ENCODE measurements at regions not wholly inside any gene's neighbourhood (a gene's known extent, or its start where the extent isn't known, plus 50 kb on each side); places are given as distances from the start of the nearest gene placed in this dataset.
"Not testable (repeated sequence)": the region's sequence is repeated elsewhere in the genome, so short reads cannot be mapped to it uniquely, and the experiment has no call there.

GRCh38 chr6:167403427-167403826, 78.5 kb downstream of the TTLL2 start:
- in situ Hi-C loops (cut with MboI; ENCODE audit: low sequenced_read_pairs): no loop called here
- H3K9me3 ChIP-seq: no peaks in the 10 kb centered on the region
- no peaks in the 10 kb centered on the region for H3K27me3 ChIP-seq (ENCODE audit: low read depth)
- no peak for DNase-seq (ENCODE audit: low spot score in 2 of 2)
- H3K4me1 ChIP-seq: no peaks in the 10 kb centered on the region
- no peaks in the 10 kb centered on the region for H3K36me3 ChIP-seq (replicated peaks)
- H3K4me3 ChIP-seq: no peak overlapping the region

- H3K36me3 ChIP-seq (replicated peaks): no peaks in the 10 kb centered on the region
- no peaks in the 10 kb centered on the region for H3K9me3 ChIP-seq
- DNase-seq (ENCODE audit: low spot score in 2 of 2): no peak
- in situ Hi-C loops (cut with MboI; ENCODE audit: low sequenced_read_pairs): no loop called here
- H3K4me1 ChIP-seq: no peaks in the 10 kb centered on the region
- H3K27me3 ChIP-seq (ENCODE audit: low read depth): no peaks in the 10 kb centered on the region
- H3K4me3 ChIP-seq: no peak overlapping the region
Observed at GRCh38 chr6:167404385-167405049, 79.6 kb downstream of the TTLL2 start.

- in situ Hi-C loops (cut with MboI; ENCODE audit: low sequenced_read_pairs): no loop called here
Observed at GRCh38 chr6:167405778-167406532, 81.1 kb downstream of the TTLL2 start.

DNA sequence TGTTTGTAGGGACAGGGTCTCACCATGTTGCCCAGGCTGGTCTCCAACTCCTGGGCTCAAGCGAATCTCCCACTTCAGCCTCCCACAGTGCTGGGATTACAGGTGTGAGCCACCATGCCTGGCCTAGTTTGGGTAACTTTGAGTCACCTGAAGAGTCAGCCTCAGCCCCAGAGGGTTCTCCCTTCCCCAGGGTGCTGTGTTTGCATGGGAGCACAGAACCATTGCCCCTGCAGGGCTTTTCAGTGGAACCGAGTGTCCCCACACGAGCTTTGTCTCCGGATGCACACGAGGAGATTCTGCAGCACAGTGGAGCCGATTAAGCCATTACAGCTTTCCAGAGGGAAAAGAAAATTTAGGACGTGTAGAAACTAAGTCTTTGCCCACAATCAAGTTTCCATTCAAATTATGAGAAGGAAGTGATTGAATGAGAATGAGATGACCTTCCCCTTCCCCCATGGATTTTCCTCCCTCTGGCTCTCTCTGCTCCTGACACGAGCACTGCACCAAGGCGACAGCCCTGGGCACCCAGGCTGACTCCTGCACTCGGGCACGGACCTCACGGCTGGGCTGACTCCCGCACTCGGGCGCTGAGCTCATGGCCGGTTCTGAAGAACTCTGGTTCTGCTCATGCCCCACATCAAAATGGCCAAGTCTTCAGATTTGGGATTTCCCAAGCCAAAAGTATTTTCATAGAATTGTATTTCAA, 81.8 kb downstream of the TTLL2 start:
- H3K36me3 ChIP-seq (replicated peaks): not testable (repeated sequence)

More at GRCh38 chr6:167405778-167406532, 81.1 kb downstream of the TTLL2 start:
- H3K36me3 ChIP-seq (replicated peaks): no peaks in the 10 kb centered on the region
- H3K27me3 ChIP-seq (ENCODE audit: low read depth): no peaks in the 10 kb centered on the region
- DNase-seq (ENCODE audit: low spot score in 2 of 2): no peak
- H3K9me3 ChIP-seq: no peaks in the 10 kb centered on the region
- no peak overlapping the region for H3K4me3 ChIP-seq
- H3K4me1 ChIP-seq: peaks cover 4% of the 10 kb centered on the region

GRCh38 chr6:167407239-167408064, 82.6 kb downstream of the TTLL2 start:
- no peaks in the 10 kb centered on the region for H3K9me3 ChIP-seq
- peaks cover 7% of the 10 kb centered on the region for H3K4me1 ChIP-seq
- H3K36me3 ChIP-seq (replicated peaks): no peaks in the 10 kb centered on the region
- H3K4me3 ChIP-seq: no peak overlapping the region
- no peaks in the 10 kb centered on the region for H3K27me3 ChIP-seq (ENCODE audit: low read depth)
- no peak for DNase-seq (ENCODE audit: low spot score in 2 of 2)
- in situ Hi-C loops (cut with MboI; ENCODE audit: low sequenced_read_pairs): no loop called here

More for the DNA sequence above, 81.8 kb downstream of the TTLL2 start:
- H3K9me3 ChIP-seq; in situ Hi-C loops (cut with MboI; ENCODE audit: low sequenced_read_pairs); H3K27me3 ChIP-seq (ENCODE audit: low read depth); H3K4me1 ChIP-seq; H3K4me3 ChIP-seq; DNase-seq (ENCODE audit: low spot score in 2 of 2): not testable (repeated sequence)

DNA sequence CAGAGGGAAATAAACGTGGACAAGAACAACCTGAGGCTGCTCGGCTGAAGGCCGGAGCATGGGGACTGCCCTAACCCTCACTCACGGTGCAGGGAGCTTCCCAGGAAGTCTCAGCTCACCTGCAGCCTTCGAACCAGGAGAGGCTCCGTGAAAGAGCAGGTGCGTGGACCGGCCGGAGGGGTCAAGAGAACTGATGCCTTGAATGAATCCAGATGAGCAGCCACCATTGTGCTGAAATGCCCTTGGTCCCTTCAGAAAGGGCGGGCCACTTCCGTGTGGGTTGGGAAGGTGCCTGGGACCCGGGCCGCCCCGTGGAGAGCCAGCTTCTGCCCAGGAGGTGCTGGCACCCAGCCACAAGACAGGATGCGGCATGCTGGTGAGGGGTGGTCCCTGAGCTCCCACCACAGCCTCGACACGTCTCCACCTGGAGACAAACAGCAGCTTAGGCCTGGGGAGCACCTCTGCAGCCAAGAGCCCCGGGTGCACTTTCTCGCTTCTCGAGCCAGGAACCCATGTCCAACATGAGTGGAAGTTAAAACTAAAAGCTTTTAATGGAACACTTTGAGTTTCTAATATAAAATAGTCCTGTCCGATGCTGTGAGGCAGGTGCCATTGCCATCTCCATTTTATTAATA, 83.5 kb downstream of the TTLL2 start:
- H3K9me3 ChIP-seq: no peaks in the 10 kb centered on the region
- no peaks in the 10 kb centered on the region for H3K27me3 ChIP-seq (ENCODE audit: low read depth)
- DNase-seq (ENCODE audit: low spot score in 2 of 2): no peak
- H3K4me3 ChIP-seq: no peak overlapping the region
- peaks cover 7% of the 10 kb centered on the region for H3K4me1 ChIP-seq
- H3K36me3 ChIP-seq (replicated peaks): no peaks in the 10 kb centered on the region
- in situ Hi-C loops (cut with MboI; ENCODE audit: low sequenced_read_pairs): no loop called here

DNA sequence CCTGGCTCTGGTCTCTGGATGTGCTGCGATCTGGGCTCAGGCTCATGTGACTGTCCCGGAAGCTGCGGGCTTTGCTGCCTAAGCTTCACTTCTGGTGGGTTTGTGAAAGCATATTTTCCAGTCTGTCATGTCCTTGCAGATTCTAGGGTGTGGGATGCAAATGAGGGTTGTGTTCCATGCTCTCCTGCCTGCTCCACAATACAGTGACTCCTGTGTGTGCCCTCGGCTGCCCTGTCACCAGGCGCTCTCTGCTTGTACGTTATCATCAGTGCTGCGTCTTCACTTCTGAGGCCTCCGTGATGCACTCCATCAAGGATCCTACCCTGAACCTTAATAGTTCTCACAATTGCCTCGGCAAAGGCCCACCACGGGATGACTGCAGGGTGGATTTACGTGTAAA, 84.2 kb downstream of the TTLL2 start:
- in situ Hi-C loops (cut with MboI; ENCODE audit: low sequenced_read_pairs): no loop called here
- no peak overlapping the region for H3K4me3 ChIP-seq
- no peak for DNase-seq (ENCODE audit: low spot score in 2 of 2)
- no peaks in the 10 kb centered on the region for H3K9me3 ChIP-seq
- H3K4me1 ChIP-seq: peaks cover 7% of the 10 kb centered on the region
- no peaks in the 10 kb centered on the region for H3K36me3 ChIP-seq (replicated peaks)
- H3K27me3 ChIP-seq (ENCODE audit: low read depth): no peaks in the 10 kb centered on the region

- DNase-seq (ENCODE audit: low spot score in 2 of 2): no peak
- H3K9me3 ChIP-seq: no peaks in the 10 kb centered on the region
- H3K27me3 ChIP-seq (ENCODE audit: low read depth): no peaks in the 10 kb centered on the region
- peaks cover 7% of the 10 kb centered on the region for H3K4me1 ChIP-seq
- no peak overlapping the region for H3K4me3 ChIP-seq
- no peaks in the 10 kb centered on the region for H3K36me3 ChIP-seq (replicated peaks)
- in situ Hi-C loops (cut with MboI; ENCODE audit: low sequenced_read_pairs): no loop called here
Observed at GRCh38 chr6:167409694-167410093, 84.8 kb downstream of the TTLL2 start.

DNA sequence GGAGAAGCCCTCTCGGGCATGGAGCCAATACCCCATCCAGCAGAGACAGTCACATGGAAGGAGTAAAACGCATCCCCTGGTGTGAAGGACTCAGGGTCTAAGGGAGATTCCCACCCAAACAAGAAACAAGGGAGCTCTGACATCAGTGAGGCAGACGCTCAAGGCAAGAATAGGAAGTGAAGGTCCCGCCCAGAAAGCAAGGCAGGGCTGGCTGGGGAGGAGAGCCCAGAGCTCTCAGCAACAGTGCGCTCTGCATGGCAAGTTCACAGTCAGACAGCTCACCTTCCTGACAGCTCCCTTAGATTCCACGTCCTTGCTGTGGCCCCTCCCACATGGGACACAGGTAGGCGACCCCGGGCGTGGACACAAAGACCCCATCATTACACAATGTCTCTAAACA, 85.6 kb downstream of the TTLL2 start:
- H3K4me3 ChIP-seq: no peak overlapping the region
- in situ Hi-C loops (cut with MboI; ENCODE audit: low sequenced_read_pairs): no loop called here
- peaks cover 7% of the 10 kb centered on the region for H3K4me1 ChIP-seq
- no peaks in the 10 kb centered on the region for H3K36me3 ChIP-seq (replicated peaks)
- no peak for DNase-seq (ENCODE audit: low spot score in 2 of 2)
- no peaks in the 10 kb centered on the region for H3K9me3 ChIP-seq
- no peaks in the 10 kb centered on the region for H3K27me3 ChIP-seq (ENCODE audit: low read depth)

DNA sequence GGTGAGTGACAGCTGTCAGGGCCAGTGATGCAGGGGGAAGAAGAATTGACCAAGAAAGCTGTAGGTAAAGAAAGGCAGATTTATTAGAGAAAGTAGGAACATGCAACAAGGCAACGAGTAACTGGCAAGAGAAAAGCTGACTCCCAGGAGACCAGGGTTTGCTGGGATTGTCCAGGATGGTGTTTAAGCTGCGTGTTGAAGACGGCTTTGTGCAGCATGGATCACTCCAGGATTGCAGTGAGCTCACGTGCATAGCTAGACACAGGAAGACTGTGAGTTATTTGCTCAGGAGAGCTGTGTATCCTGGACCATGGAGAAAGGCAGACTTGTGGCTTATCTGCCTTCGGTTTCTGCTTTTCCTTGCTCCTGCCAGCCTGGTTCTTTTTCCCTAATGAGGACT, 87.6 kb downstream of the TTLL2 start:
- Histone ChIP-seq H3K4me3 (no peak overlapping the region), H3K36me3 (replicated peaks) (no peaks in the 10 kb centered on the region), H3K4me1 (peaks cover 7% of the 10 kb centered on the region), H3K9me3 (no peaks in the 10 kb centered on the region), H3K27me3 (ENCODE audit: low read depth) (no peaks in the 10 kb centered on the region)
- in situ Hi-C loops (cut with MboI; ENCODE audit: low sequenced_read_pairs): no loop called here
- DNase-seq (ENCODE audit: low spot score in 2 of 2): no peak

GRCh38 chr6:167415441-167415961, 90.6 kb downstream of the TTLL2 start:
- in situ Hi-C loops (cut with MboI; ENCODE audit: low sequenced_read_pairs): no loop called here
- Histone ChIP-seq H3K4me3 (no peak overlapping the region), H3K27me3 (ENCODE audit: low read depth) (no peaks in the 10 kb centered on the region), H3K9me3 (no peaks in the 10 kb centered on the region), H3K4me1 (peaks cover 7% of the 10 kb centered on the region), H3K36me3 (replicated peaks) (no peaks in the 10 kb centered on the region)
- no peak for DNase-seq (ENCODE audit: low spot score in 2 of 2)

GRCh38 chr6:167416676-167417430, 92.0 kb downstream of the TTLL2 start:
- in situ Hi-C loops (cut with MboI; ENCODE audit: low sequenced_read_pairs): no loop called here
- no peak for DNase-seq (ENCODE audit: low spot score in 2 of 2)
- Histone ChIP-seq H3K4me3 (no peak overlapping the region), H3K36me3 (replicated peaks) (no peaks in the 10 kb centered on the region), H3K4me1 (no peaks in the 10 kb centered on the region), H3K27me3 (ENCODE audit: low read depth) (no peaks in the 10 kb centered on the region), H3K9me3 (no peaks in the 10 kb centered on the region)

Data from HAP-1 (cell line).